HL-60 (cell line): ENCODE measurements at regions not wholly inside any gene's neighbourhood (a gene's known extent, or its start where the extent isn't known, plus 50 kb on each side); places are given as distances from the start of the nearest gene placed in this dataset.

Experiments
- DNase-seq, 2 experiments: peaks; one replicate each; pipeline ENCODE4 v3.0.0-alpha.2; 2010 to 2020; ENCODE audit warnings: low read depth in 1 of 2, low spot score in 1 of 2
- H3K27ac ChIP-seq: fragments of 250-450 bp; sonication (Bioruptor Pico); replicated peaks from 2 replicates; pipeline ENCODE4 v1.5.1; 2020; ENCODE audit warnings: mild to moderate bottlenecking, moderate library complexity
- H3K27me3 ChIP-seq: fragments of 250-450 bp; sonication (Bioruptor Pico); 2 replicates; pipeline ENCODE4 v1.5.1; 2021; ENCODE audit warnings: mild to moderate bottlenecking, moderate library complexity; ENCODE audit not compliant: insufficient read depth, poor library complexity, severe bottlenecking
- H3K4me3 ChIP-seq: replicated peaks from 2 replicates; pipeline ENCODE4 v1.5.1; 2011; ENCODE audit warnings: mild to moderate bottlenecking, control low read depth, low read length; ENCODE audit not compliant: insufficient read depth
- GABPA ChIP-seq: IDR thresholded peaks from 2 replicates; pipeline ENCODE4 v1.6.1; 2012; ENCODE audit warnings: low read depth
- POLR2AphosphoS5 ChIP-seq: IDR thresholded peaks from 2 replicates; pipeline ENCODE4 v1.6.1; 2012; ENCODE audit warnings: low read depth
- SPI1 ChIP-seq: IDR thresholded peaks from 2 replicates; pipeline ENCODE4 v1.6.1; 2012; ENCODE audit warnings: low read depth, mild to moderate bottlenecking, borderline replicate concordance
- TF ChIP-seq, protein P1 (sequence below): IDR thresholded peaks from one replicate; pipeline ENCODE4 v1.5.1; 2011; ENCODE audit warnings: low read length, control low read depth, inconsistent platforms; ENCODE audit not compliant: insufficient read depth
- TF ChIP-seq, protein P2 (sequence below): IDR thresholded peaks from 2 replicates; pipeline ENCODE4 v1.6.1; 2012; ENCODE audit warnings: low read depth; ENCODE audit not compliant: insufficient replicate concordance

- TF ChIP-seq, protein P1, sequence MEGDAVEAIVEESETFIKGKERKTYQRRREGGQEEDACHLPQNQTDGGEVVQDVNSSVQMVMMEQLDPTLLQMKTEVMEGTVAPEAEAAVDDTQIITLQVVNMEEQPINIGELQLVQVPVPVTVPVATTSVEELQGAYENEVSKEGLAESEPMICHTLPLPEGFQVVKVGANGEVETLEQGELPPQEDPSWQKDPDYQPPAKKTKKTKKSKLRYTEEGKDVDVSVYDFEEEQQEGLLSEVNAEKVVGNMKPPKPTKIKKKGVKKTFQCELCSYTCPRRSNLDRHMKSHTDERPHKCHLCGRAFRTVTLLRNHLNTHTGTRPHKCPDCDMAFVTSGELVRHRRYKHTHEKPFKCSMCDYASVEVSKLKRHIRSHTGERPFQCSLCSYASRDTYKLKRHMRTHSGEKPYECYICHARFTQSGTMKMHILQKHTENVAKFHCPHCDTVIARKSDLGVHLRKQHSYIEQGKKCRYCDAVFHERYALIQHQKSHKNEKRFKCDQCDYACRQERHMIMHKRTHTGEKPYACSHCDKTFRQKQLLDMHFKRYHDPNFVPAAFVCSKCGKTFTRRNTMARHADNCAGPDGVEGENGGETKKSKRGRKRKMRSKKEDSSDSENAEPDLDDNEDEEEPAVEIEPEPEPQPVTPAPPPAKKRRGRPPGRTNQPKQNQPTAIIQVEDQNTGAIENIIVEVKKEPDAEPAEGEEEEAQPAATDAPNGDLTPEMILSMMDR = no peak
- TF ChIP-seq SPI1 = no peak
- TF ChIP-seq, protein P2, sequence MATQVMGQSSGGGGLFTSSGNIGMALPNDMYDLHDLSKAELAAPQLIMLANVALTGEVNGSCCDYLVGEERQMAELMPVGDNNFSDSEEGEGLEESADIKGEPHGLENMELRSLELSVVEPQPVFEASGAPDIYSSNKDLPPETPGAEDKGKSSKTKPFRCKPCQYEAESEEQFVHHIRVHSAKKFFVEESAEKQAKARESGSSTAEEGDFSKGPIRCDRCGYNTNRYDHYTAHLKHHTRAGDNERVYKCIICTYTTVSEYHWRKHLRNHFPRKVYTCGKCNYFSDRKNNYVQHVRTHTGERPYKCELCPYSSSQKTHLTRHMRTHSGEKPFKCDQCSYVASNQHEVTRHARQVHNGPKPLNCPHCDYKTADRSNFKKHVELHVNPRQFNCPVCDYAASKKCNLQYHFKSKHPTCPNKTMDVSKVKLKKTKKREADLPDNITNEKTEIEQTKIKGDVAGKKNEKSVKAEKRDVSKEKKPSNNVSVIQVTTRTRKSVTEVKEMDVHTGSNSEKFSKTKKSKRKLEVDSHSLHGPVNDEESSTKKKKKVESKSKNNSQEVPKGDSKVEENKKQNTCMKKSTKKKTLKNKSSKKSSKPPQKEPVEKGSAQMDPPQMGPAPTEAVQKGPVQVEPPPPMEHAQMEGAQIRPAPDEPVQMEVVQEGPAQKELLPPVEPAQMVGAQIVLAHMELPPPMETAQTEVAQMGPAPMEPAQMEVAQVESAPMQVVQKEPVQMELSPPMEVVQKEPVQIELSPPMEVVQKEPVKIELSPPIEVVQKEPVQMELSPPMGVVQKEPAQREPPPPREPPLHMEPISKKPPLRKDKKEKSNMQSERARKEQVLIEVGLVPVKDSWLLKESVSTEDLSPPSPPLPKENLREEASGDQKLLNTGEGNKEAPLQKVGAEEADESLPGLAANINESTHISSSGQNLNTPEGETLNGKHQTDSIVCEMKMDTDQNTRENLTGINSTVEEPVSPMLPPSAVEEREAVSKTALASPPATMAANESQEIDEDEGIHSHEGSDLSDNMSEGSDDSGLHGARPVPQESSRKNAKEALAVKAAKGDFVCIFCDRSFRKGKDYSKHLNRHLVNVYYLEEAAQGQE = no peak
- no peak for TF ChIP-seq GABPA
- TF ChIP-seq POLR2AphosphoS5 = no peak
- Histone ChIP-seq H3K27ac (no peak overlapping the region), H3K27me3 (no peaks in the 10 kb centered on the region), H3K4me3 (no peak overlapping the region)
- DNase-seq = no peak
Measured at GRCh38 chr7:130831322-130831721, 97.3 kb upstream of the KLF14 start.

DNA sequence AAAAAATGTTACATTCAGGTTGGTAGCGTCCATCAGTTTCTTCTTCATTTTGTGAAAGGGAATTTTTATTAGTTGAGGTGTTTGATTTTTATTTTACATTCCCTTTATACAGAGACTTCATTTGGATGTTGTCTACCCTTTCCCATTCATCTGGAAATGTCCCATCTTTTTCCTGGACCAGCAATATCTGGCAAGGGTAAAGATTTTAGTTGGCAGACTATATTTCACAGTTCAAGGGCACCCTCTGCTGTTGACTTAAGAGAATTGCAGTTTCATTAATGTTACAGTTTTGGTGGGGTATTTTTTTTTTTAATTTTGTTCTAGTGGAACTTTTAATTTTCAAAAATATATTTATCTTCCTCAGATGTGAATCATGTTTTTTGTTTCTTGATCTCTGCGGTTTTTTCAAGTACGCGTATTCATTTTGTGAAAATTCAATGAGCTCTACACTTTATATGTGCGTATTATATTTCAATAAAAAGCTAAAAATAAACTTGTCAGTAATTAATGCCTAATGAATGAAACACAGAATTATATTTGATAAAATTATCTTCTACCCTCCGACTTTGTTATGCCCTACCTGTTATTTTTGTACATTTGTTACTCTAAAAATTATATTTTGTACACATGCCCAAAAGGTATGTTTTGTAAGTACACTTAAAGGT, 97.9 kb upstream of the KLF14 start:
- no peak overlapping the region for H3K27ac ChIP-seq
- TF ChIP-seq GABPA (no peak), SPI1 (no peak), POLR2AphosphoS5 (no peak)
- TF ChIP-seq, protein P1 = no peak
- no peaks in the 10 kb centered on the region for H3K27me3 ChIP-seq
- no peak overlapping the region for H3K4me3 ChIP-seq
- DNase-seq = peak in 1 of 2 experiments; percentile 8

DNA sequence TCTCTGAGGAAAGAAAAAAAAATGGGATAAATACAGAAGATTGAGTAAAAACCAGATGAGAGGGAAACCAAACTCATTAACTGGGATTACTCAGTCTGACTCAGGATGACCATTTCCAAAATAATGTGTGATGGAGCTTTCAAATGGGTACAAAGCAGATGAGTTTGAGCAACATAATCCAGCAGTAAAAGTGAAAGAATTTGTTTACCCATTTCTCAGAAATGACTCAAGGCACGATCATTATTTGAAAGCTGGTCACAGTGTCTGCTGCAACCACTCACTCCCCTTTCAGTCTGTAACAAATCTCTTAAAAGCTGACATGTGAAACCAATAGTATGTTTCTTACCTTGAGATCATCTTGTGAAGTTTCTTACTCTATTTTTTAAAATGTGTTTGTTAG, 104.7 kb upstream of the KLF14 start:
- TF ChIP-seq GABPA = no peak
- TF ChIP-seq, protein P1 = no peak
- TF ChIP-seq SPI1 = no peak
- TF ChIP-seq POLR2AphosphoS5 = no peak
- TF ChIP-seq, protein P2 = no peak
- H3K4me3 ChIP-seq = no peak overlapping the region
- no peaks in the 10 kb centered on the region for H3K27me3 ChIP-seq
- DNase-seq = no peak
- H3K27ac ChIP-seq = no peak overlapping the region

GRCh38 chr7:130840599-130840998, 106.6 kb upstream of the KLF14 start:
- no peak for DNase-seq
- Histone ChIP-seq H3K27ac (no peak overlapping the region), H3K4me3 (no peak overlapping the region), H3K27me3 (no peaks in the 10 kb centered on the region)
- TF ChIP-seq, protein P1 = no peak
- TF ChIP-seq, protein P2 = no peak
- TF ChIP-seq SPI1 (no peak), POLR2AphosphoS5 (no peak), GABPA (no peak)
